Neural cell (in vitro differentiated cells): ENCODE measurements at regions not wholly inside any gene's neighbourhood (a gene's known extent, or its start where the extent isn't known, plus 50 kb on each side); places are given as distances from the start of the nearest gene placed in this dataset.

Experiments used
- H2AFZ ChIP-seq: fragments of 200-600, 300-800 bp; sonication (generic), shearing (Covaris generic); 2 replicates; pipeline ENCODE4 v1.6.0; 2014; ENCODE audit warnings: low read depth, mild to moderate bottlenecking, antibody characterized with exemption, low read length, moderate library complexity
- H3F3A ChIP-seq: fragments of 200-600 bp; shearing (Covaris generic); 2 replicates; pipeline ENCODE4 v1.6.1; 2016; ENCODE audit warnings: mild to moderate bottlenecking, moderate library complexity, mixed read lengths, antibody characterized with exemption, low read length; ENCODE audit not compliant: insufficient read depth, poor library complexity, severe bottlenecking
- H3K27ac ChIP-seq: fragments of 200-600, 300-800 bp; sonication (generic), shearing (Covaris generic); 2 replicates; pipeline ENCODE4 v1.5.1; 2014; ENCODE audit warnings: mild to moderate bottlenecking, low read length, moderate library complexity
- H3K27me3 ChIP-seq: fragments of 300-800, 200-600 bp; sonication (generic), shearing (Covaris generic); 2 replicates; pipeline ENCODE4 v1.6.0; 2014; ENCODE audit warnings: mild to moderate bottlenecking, low read depth, low read length, moderate library complexity; ENCODE audit not compliant: insufficient read depth
- H3K36me3 ChIP-seq: fragments of 300-800, 200-600 bp; sonication (generic), shearing (Covaris generic); 2 replicates; pipeline ENCODE4 v1.5.1; 2014; ENCODE audit warnings: mild to moderate bottlenecking, antibody characterized with exemption, low read length, moderate library complexity; ENCODE audit not compliant: insufficient read depth
- H3K4me2 ChIP-seq: fragments of 300-800, 200-600 bp; sonication (generic), shearing (Covaris generic); 2 replicates; pipeline ENCODE4 v1.6.0; 2014; ENCODE audit warnings: mild to moderate bottlenecking, low read length
- H3K4me3 ChIP-seq: fragments of 300-800, 200-600 bp; sonication (generic), shearing (Covaris generic); 2 replicates; pipeline ENCODE4 v1.5.1; 2014; ENCODE audit warnings: mild to moderate bottlenecking, low read length, moderate library complexity
- H3K79me2 ChIP-seq: fragments of 200-600 bp; shearing (Covaris generic); replicated peaks from 2 replicates; pipeline ENCODE4 v1.6.0; 2014; ENCODE audit warnings: mild to moderate bottlenecking, low read length, moderate library complexity; ENCODE audit not compliant: insufficient read depth
- H3K9ac ChIP-seq: fragments of 300-800, 200-600 bp; sonication (generic), shearing (Covaris generic); 2 replicates; pipeline ENCODE4 v1.6.1; 2016; ENCODE audit warnings: mild to moderate bottlenecking, low read length, mixed read lengths
- H3K9me2 ChIP-seq: fragments of 200-600 bp; shearing (Covaris generic); 2 replicates; pipeline ENCODE4 v1.6.1; 2016; ENCODE audit warnings: mild to moderate bottlenecking, low read length, mixed read lengths; ENCODE audit not compliant: insufficient read depth
- H3K9me3 ChIP-seq: fragments of 200-600, 300-800 bp; sonication (generic), shearing (Covaris generic); 2 replicates; pipeline ENCODE4 v1.6.1; 2016; ENCODE audit warnings: mild to moderate bottlenecking, mixed run types, low read length, moderate library complexity, mixed read lengths
- H4K20me1 ChIP-seq: fragments of 200-600 bp; shearing (Covaris generic); 2 replicates; pipeline ENCODE4 v1.6.1; 2016; ENCODE audit warnings: mild to moderate bottlenecking, mixed run types; ENCODE audit not compliant: insufficient read depth
- CTCF ChIP-seq: fragments of 450-650 bp; IDR thresholded peaks from 2 replicates; pipeline ENCODE4 v1.5.1; 2014; ENCODE audit warnings: antibody characterized with exemption, mild to moderate bottlenecking, moderate library complexity; ENCODE audit not compliant: poor library complexity, severe bottlenecking
- EP300 ChIP-seq: fragments of 450-650 bp; conservative IDR thresholded peaks from 2 replicates; pipeline ENCODE4 v1.6.1; 2014; ENCODE audit warnings: antibody characterized with exemption, mild to moderate bottlenecking, moderate library complexity; ENCODE audit not compliant: poor library complexity, severe bottlenecking
- EZH2 ChIP-seq: fragments of 200-600, 300-800 bp; shearing (Covaris generic), sonication (generic); IDR thresholded peaks from 2 replicates; pipeline ENCODE4 v1.6.1; 2014; ENCODE audit warnings: antibody characterized with exemption, low read length, borderline replicate concordance, mild to moderate bottlenecking; ENCODE audit not compliant: insufficient read depth, poor library complexity, severe bottlenecking
- MXI1 ChIP-seq: fragments of 450-650 bp; conservative IDR thresholded peaks from 2 replicates; pipeline ENCODE4 v1.6.1; 2014; ENCODE audit warnings: antibody characterized with exemption, mild to moderate bottlenecking; ENCODE audit not compliant: poor library complexity, severe bottlenecking
- POLR2AphosphoS5 ChIP-seq: IDR thresholded peaks from 2 replicates; pipeline ENCODE4 v1.6.1; 2012
- RAD21 ChIP-seq: fragments of 450-650 bp; conservative IDR thresholded peaks from 2 replicates; pipeline ENCODE4 v1.6.1; 2014; ENCODE audit warnings: antibody characterized with exemption, mild to moderate bottlenecking, moderate library complexity
- REST ChIP-seq: IDR thresholded peaks from 2 replicates; pipeline ENCODE4 v1.6.1; 2012; ENCODE audit warnings: borderline replicate concordance
- SMC3 ChIP-seq: fragments of 450-650 bp; conservative IDR thresholded peaks from 2 replicates; pipeline ENCODE4 v1.6.1; 2014; ENCODE audit warnings: antibody characterized with exemption, mild to moderate bottlenecking, moderate library complexity; ENCODE audit not compliant: poor library complexity
- TAF1 ChIP-seq: IDR thresholded peaks from 2 replicates; pipeline ENCODE4 v1.6.1; 2012; ENCODE audit warnings: low read depth

- Histone ChIP-seq H3K4me2 (no peak overlapping the region), H3K79me2 (no peaks in the 10 kb centered on the region), H3K36me3 (no peaks in the 10 kb centered on the region), H4K20me1 (no peaks in the 10 kb centered on the region), H2AFZ (no peak overlapping the region), H3F3A (no peaks in the 10 kb centered on the region), H3K27me3 (no peaks in the 10 kb centered on the region), H3K9ac (no peak overlapping the region), H3K4me3 (no peak overlapping the region), H3K9me3 (no peaks in the 10 kb centered on the region), H3K27ac (no peak overlapping the region), H3K9me2 (no peaks in the 10 kb centered on the region)
- no peak for TF ChIP-seq POLR2AphosphoS5
- no peak for TF ChIP-seq CTCF
- TF ChIP-seq SMC3 = no peak
- no peak for TF ChIP-seq TAF1
- TF ChIP-seq EZH2 = no peak
These were observed 108.8 kb downstream of the IRX5 start for GRCh38 chr16:55039511-55039910.

DNA sequence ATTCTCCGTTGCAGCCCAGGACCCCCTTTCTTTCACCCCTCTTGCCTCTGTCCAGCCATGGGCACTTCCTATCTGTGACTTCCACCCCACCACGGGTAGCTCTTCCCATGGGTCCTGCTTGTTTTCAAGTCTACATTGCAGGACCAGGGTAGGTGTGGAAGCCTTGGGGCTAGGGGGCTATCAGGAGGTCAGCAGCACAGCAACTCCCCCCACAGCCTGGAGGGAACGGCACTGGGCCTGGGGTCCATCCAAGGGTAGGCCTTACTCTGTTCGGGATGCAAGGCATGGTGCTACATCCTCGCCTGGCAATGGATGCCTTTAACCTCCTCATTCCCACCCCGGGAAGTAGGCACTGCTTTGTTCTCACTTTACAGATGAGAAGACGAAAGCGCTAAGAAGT is 109.3 kb downstream of the IRX5 start:
- H3K27me3 ChIP-seq = no peaks in the 10 kb centered on the region
- no peaks in the 10 kb centered on the region for H3K9me3 ChIP-seq
- H4K20me1 ChIP-seq = no peaks in the 10 kb centered on the region
- no peak overlapping the region for H3K9ac ChIP-seq
- no peak overlapping the region for H2AFZ ChIP-seq
- no peak for TF ChIP-seq CTCF
- no peak for TF ChIP-seq POLR2AphosphoS5
- TF ChIP-seq SMC3 = no peak
- no peak for TF ChIP-seq REST
- no peak for TF ChIP-seq EP300
- no peak for TF ChIP-seq MXI1
- no peak for TF ChIP-seq TAF1
- no peak for TF ChIP-seq RAD21
- TF ChIP-seq EZH2 = no peak
- H3F3A ChIP-seq = no peaks in the 10 kb centered on the region
- H3K9me2 ChIP-seq = no peaks in the 10 kb centered on the region
- no peaks in the 10 kb centered on the region for H3K79me2 ChIP-seq
- no peak overlapping the region for H3K4me2 ChIP-seq
- no peak overlapping the region for H3K27ac ChIP-seq
- no peak overlapping the region for H3K4me3 ChIP-seq
- H3K36me3 ChIP-seq = no peaks in the 10 kb centered on the region
